OCI-M2 (cell line): ENCODE measurements at regions not wholly inside any gene's neighbourhood (a gene's known extent, or its start where the extent isn't known, plus 50 kb on each side); places are given as distances from the start of the nearest gene placed in this dataset.
"Not testable (repeated sequence)": the region's sequence is repeated elsewhere in the genome, so short reads cannot be mapped to it uniquely, and the experiment has no call there.

Experiments
- DNase-seq: peaks from one replicate; lab custom pipeline; 2025; ENCODE audit not compliant: unreplicated experiment; lab: John Stamatoyannopoulos, UW

DNA sequence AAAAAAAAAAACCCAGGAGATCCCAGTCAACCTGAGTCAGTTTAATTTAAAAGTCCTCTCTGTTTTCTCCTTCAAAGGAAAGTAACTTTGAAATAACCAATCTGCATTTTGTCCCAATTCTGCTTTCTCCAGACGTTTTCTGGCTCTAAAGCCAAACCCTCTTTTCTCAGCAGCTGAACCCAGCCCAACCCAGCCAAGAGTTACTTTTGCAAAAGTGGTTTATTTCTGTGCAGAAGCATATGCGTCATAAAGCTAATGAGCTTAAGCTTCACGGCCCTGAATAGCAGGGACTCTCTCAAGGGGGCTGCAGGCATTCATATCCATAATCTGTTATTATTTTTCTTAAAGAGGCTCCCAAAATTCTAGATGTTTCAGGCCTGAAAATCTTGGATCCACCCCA, 176.6 kb downstream of the GALC start:
- no peak for DNase-seq

DNA sequence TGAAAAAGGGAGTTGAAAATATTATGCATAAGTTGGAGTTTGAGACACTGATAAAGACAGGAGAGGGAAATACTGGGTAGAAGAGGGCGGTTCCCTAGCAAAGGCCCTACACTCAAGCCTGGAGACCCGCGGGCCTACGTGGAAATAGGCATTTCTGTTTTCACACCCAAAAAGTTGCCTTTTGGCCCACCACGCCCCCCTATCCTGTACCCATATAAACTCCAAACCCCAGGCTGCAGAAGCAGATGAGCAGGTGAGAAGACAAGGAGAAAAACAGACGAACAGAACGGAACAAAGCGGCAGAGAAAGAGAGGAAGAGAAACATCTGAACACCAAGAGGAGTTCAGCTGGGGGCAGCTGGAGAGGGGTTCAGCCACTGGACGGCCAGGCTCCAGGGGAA, 177.9 kb downstream of the GALC start:
- DNase-seq: no peak

DNA sequence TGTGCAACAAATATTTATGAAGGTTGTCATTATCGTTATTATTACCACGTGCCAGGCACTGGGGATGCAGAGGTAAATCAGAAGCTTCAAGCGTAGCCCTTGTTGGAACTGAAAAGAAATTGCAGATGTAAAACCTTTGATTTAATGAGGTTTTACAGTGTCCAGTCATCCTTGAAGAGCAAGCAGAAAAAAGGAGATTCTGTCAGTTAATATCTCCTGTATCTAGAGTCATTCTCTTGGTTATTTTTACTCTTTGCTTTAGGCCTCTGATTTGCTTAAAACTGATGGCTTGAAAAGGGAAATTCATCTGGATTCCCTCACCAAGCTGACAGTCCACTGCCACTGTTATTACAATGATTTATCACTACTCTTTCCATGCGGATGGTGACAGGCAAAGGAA, 179.3 kb downstream of the GALC start:
- DNase-seq: no peak

DNA sequence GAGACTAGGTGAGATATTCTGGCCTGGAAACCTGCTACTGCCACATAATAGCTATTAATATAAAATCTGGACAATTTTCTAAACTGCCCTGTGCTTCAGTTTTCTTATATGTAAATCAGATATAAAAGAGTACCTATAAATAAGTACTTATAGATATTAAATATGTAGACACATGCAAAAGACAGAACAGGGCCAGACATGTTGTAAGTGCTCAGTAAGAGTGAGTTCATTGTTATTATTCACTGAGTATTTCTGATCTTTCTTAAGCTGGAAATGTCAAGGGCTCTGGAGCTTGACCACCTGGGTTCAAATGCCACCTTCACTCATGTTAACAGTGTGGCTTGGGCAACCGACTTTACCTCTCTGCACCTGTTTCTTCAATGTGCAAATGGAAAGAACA, 179.8 kb downstream of the GALC start:
- no peak for DNase-seq

DNA sequence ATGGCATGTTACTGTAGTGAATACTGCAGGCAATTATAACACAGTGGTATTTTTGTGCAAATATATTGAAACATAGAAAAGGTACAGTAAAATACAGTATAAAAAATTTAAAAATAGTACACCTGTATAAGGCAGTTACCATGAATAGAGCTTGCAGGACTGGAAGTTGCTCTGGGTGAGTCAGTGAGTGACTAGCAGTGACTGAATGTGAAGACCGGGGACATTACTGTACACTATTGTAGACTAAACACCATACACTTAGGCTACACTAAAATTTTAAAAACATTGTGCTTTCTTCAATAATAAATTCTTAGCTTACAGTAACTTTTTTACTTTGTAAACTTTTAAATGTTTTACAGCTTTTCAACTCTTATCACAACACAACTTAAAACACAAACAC, 181.7 kb downstream of the GALC start:
- DNase-seq: no peak

DNA sequence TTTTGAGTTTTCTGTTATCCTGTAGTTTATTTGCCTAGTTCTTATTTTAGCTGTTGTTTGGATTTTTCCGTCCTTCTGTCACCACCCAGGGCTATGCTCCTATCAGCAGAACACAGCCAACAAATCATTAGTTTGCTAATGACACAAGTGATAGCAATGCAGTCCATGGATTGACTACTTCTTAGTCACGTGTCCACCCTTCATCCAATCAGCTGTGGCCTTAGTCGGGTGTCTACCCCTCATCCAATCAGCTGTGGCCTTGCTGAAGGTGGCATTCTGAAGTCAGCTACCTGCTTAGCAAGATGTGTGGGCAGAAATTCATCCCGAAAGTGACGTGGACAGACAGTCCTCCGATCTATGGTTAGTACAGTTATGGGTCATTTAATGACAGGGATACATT, 182.3 kb downstream of the GALC start:
- DNase-seq: no peak

DNA sequence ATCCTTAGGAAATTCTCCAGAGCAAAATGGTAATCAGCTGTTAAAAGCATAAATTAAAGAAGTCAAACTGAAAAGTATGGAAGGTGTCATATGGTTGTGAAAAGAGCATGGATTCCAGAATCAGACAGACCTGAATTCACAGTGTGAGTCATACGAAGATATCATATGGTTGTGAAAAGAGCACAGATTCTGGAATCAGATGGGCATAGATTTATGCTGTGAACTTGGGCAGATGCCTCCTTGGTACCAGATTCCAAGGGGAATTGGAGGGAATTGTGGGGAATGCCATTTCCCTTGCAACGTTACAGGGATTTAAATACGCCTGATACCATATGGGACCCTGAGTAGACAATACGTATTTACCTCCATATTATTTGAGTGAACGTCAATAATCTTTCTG, 183.7 kb downstream of the GALC start:
- no peak for DNase-seq

DNA sequence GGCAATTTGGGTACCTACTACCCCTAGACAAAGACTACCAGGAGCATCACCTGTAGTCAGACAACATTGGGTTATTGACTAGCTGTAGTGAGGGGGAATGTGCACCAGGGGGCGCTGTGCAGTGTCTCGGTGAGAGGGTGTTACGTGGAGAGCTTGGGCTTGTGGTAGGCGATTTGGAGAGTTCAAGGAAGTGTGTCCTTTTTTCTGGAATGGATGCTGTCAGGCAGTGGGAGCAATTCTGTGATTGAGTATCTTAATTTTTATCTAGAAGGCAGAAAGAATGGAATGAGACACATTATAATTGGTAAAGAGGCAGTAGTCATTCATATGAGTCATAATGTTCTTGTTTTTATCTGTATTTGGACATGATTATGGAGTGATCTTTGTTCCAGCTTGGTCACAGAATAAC, 187.7 kb downstream of the GALC start:
- DNase-seq: no peak

DNA sequence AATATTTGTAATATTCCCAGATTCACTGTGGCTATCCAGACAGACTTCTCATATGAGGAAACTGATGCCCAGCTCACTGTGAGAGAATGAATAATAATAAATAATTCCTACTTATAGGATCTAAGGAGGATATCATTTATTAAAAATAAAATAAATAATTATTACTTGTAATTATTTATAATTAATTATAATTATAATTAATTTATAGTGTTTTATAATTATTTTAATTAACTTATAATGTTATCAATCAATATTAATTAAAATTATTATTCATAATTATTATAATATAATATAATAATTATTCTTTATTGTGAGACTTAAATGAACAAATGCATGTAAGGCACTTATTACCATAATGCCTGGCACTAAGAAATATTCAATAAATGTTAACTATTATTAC, 192.8 kb downstream of the GALC start:
- DNase-seq: no peak

DNA sequence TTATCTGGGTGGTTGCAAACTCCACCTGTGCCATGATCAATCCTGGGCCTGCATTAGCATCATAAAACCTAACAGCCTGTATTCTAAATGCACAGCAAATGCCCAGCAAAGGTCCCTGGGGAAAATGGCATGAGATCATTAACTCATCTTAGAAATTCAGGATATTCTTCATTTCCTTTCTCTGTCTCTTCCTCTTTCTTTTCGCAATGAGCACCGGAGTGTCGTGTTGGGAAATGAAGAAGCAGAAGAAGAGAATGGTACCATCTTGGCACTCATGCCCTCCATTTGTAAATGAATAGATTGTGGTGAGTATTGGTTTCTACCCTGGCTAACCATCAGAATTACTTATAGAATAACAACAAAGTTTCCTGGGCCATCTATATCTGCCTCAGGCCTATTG, 193.6 kb downstream of the GALC start:
- DNase-seq: no peak

DNA sequence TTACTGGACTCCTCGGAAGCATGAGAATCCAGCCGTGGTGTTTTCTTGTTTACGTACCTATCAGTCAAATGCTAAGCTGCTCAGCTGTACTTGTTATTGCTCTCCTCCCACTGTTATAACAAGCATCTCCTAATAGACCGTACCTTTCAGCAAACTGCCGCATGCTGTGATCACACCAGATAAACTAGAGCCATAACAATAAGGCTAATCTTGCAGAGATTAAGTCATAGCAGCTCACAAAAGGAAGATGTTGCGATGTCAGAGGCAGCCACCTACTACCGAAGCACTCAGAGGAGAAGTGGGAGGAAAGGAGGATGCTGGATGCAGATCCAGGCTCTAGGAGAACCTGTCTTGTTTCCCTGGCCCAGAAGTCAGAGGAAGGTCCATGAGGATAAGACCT, 196.0 kb downstream of the GALC start:
- no peak for DNase-seq

DNA sequence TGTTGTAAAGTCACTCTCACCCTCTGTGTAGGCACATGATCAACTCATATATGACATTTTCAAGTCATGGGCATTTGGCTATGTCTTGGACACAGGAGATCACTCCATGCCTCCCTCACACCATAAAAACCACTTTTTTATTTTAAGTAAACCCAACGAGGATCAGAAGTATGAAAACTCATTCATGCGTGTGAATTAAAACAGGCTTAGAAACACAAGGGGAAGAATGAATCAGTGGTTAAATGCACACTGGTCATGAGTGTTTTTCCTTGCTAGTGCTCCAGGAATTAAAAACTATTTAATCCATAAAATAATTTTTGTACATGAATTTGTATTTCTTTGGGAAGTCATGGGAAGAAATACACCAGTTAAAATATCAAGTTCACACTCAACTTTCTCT, 198.4 kb downstream of the GALC start:
- no peak for DNase-seq

DNA sequence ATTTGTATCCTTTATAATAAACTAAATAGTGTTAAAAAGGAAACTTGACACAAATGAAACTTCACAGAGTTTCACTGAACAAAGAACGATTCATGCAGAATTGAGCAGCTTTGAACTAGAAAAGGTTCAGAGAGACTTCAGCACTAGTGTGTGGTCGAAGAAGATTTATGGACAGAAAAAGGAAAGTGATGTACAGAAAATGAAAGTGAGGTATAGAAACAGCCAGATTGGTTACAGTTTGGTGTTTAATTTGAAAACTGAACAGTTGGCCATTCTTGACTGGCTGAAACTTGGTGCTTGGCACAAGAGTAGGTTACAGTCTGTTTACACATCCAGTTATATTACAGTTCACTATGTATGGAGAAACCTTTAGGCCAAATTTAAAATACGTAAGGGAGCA, 207.1 kb downstream of the GALC start:
- DNase-seq: no peak

DNA sequence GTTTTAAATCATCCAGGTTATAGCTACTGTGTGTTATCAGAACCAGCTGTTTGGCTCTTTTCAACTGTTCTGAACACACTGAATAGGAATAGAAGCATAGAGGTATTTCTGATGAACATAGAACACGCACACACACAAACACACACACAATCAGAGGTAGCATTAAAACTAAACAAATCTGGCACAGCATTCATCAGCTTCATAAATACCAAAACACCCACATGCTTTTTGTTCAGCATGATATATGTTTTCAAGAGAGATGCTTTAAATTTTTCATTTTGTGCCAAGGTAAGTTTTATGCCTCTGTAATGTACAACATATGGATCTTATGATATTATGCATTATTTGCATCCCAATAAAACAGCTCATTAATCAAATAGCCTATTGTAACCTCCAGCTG, 208.6 kb downstream of the GALC start:
- DNase-seq: no peak

DNA sequence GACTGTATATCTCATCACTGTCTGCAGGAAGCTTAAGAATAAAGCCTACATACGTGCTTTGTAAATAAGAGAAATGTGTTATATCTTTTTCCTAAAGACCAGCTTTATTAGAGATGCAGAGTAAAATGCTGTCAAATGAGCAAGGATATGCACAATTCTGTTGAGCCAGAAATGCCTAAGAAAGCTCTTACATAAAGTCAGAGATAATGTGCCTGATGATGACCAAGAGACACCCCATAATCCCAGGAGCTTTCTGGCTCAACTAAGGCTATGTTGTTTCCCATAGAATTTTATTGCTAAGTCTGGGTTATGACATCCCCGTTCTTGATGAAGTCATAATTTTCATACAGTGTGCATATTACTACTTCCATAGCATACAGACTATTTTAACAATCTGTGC, 209.9 kb downstream of the GALC start:
- no peak for DNase-seq

DNA sequence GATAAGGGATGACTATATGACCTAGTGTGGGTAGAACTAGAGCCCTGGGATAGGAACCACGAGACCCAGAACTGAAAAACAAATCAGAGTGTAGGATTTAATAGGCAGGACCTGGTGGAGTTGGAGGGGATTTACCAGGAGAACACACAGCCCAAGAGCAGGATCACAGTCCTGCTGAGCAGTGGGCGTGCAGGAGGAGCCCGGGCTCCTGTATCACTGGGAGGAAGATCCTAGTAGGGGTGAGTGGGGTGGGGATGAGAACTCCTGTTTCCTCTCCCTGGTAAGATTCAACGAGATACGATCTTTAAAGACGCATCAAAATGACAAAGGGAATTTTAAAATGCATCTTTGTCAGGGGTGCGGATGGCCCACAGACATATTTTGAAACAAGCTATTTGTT, 220.1 kb downstream of the GALC start:
- DNase-seq: no peak

DNA sequence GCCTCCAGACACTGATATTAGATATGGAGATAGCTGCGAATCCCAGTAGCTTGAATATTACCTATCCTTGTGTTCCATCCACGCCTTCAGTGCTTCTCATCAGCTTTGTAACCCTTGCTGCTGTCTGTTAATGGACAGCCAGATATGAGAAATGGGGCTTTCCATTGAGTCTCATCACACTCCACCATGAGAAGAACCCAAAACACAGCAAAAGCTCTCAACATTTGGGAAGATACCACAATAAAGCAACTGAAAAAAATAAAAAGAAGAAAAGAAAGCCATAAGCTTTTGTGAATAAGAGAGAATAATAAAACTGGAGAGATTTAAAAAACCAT, 225.4 kb downstream of the GALC start:
- no peak for DNase-seq

DNA sequence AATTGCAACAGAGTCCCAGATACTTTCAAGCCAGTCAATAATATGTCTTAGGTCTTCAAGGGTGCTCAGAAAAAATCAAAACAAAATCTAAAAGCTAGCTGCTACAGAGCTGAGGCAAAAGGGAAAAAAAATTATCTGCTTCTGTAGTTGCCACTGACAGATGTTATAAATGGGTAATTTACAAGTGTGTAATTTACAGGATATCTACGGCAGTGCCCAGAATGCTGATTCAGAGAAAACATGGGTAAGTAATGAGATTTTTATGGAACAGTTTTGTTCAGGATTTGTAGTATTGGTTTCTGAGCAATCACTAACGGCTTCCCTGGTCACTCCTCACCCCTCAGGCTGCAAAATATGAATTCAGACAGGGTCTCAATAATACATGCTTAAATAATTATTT, 234.1 kb downstream of the GALC start:
- DNase-seq: no peak

DNA sequence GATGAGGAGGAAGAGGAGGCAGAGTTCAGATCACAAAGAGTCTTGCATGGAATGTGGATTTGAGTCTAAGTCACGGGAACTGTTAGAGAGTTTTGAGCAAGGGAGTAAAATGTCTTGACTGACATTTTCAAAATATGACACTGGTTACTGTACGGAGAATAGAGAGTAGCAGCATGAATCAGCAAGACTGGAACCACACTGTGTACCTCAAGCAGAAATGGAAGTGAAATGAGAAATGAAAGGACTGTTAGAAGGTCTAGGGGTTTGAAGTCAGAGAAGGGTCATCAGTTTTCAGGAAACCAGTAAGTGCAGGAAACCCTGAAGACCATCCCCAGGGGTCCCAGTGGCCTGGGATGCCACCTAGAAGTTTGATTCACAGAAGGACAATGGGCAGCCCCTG, 236.3 kb downstream of the GALC start:
- DNase-seq: no peak

DNA sequence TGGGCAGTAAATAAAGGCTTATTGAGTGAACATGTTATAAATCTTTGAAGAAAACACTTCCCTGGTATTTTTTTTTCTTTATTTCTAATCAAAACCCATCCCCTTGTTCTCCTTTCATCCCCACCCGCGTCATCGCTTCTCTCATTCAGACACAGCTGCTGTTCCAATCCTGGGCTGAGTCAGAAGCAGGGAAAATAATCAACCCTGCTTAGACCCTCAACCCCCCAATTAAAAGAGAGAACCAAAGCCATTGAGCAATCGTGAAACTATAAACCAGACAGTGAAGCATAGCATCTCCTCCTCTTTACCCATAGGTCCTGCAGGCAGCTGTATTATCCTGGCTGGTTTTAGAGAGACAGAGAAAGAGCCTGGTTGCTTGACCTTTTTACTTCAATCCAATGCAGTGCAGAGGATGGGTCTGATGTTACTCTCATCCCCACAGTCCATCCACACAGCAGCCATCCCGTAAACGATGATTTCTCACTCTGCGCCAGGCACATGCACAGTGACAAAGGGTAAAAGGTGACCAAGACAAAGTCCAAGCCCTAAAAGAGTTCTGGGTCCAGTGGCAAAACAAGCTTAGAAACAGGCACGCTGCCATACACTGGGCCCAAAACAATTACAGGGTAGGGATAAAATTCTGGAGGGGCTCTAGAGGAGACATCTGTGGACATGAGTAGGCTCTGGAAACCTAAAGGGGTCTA, 238.3 kb downstream of the GALC start:
- DNase-seq: no peak

DNA sequence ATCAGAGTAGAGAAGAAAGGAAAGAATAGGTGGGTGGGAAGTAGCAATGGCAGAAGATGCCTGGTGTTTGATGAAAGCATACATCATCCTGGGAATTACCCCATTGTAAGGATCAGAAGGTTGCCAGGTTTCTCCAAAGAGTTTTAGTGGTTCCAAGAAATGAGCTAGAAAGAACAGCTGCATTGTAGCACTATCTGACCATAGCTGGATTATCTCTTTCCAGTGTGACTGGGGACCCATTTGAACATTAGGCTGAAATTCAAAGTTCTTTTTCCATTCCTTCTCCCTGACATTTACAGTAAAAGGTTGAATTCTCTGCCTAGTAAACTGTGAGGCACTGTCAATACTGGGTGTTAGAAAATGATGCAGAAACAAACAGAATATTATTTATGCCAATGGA, 244.4 kb downstream of the GALC start:
- no peak for DNase-seq

DNA sequence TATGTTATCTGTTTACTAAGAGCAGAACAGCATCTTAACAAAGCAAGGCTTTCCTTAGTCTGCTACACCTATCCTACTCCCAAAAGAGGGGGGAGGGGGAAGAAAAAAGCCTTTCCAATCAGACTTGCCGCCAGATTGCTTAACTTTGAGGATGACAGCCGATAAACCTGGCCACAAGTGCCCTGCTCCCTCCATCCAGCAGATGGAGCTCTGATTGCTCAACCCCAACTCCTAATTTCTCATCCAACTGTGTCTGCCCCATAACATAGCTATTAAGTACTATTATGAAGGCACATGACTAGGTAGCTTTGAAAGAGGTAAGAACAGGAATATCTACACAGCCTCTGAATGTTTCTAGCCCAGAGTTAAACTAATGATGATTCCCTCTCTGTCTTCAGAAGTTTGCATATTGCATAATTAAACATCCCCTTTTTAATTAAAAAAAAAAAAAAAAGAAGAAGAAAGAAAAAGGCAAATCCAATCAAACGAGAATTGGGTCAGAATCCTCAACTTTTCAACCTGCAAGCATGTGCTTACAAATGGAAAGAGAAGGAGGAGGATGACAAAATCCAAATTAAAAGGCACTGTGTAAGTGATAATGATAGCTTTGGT, 247.4 kb downstream of the GALC start:
- DNase-seq: no peak

DNA sequence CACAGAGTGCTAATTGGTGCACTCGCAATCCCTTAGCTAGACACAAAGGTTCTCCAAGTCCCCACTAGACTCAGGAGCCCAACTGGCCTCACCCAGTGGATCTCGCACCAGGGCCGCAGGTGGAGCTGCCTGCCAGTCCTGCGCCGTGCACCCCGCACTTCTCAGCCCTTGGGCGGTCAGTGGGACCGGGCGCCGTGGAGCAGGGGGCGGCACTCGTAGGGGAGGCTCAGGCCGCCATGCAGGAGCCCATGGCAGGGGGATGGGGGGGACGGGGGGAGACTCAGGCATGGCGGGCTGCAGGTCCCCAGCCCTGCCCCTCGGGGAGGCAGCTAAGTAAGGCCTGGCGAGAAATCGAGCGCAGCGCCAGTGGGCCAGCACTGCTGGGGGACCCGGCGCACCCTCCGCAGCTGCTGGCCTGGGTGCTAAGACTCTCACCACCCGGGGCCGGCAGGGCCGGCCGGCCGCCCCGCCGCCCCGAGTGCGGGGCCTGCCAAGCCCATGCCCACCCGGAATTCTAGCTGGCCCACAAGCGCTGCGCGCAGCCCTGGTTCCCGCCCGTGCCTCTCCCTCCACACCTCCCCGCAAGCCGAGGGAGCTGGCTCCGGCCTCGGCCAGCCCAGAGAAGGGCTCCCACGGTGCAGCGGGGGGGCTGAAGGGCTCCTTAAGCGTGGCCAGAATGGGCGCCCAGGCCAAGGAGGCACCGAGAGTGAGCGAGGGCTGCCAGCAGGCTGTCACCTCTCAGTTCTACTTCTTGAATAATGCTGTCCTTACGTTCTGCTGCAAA, 258.2 kb downstream of the GALC start:
- not testable (repeated sequence) for DNase-seq
